ENCODE measurements at regions not wholly inside any gene's neighbourhood (a gene's known extent, or its start where the extent isn't known, plus 50 kb on each side); places are given as distances from the start of the nearest gene placed in this dataset.

GRCh38 chr4:11497212-11497806 is 68.6 kb upstream of the HS3ST1 start:
- H3K4me2 ChIP-seq (replicated peaks; ENCODE audit: extremely low read depth, low read length, poor library complexity, severe bottlenecking) = no peak overlapping the region
- peaks cover 21% of the 10 kb centered on the region for H3K4me1 Mint-ChIP-seq
- no peaks in the 10 kb centered on the region for H3K36me3 Mint-ChIP-seq
- WGBS (ENCODE audit: insufficient coverage) = no CpG with 5 or more reads among the region's 1 CpG
- peaks cover 0 to 3% (median 0%) of the 10 kb centered on the region in 3 donors for H3K27me3 Mint-ChIP-seq (ENCODE audit: low read depth in 3 of 3)
- H3K36me3 ChIP-seq (replicated peaks in 1 of 2; ENCODE audit: control insufficient read depth in 1 of 2, insufficient read depth in 2 of 2, low read length in 2 of 2) = no peaks in the 10 kb centered on the region
- H3K4me1 ChIP-seq (ENCODE audit: control insufficient read depth in 1 of 2, insufficient read depth in 2 of 2, low read length in 2 of 2) = peaks cover 3 to 9% of the 10 kb centered on the region in 2 donors
- H3K27ac ChIP-seq (ENCODE audit: low read depth in 1 of 2, low read length in 2 of 2) = no peak overlapping the region
- H3K79me2 ChIP-seq (ENCODE audit: insufficient read depth, low read length) = no peaks in the 10 kb centered on the region
- H3K9ac ChIP-seq (ENCODE audit: insufficient read depth, low read length, poor library complexity, severe bottlenecking) = no peak overlapping the region
- H3K9me3 Mint-ChIP-seq = peaks cover 0 to 6% (median 3%) of the 10 kb centered on the region in 7 donors
- intact Hi-C loops (cut with micrococcal nuclease) = no loop called here
- no peaks in the 10 kb centered on the region for H3K9me3 ChIP-seq (replicated peaks in 1 of 2; ENCODE audit: control insufficient read depth in 1 of 2, insufficient read depth in 1 of 2, low read length in 2 of 2)
- H3K4me3 Mint-ChIP-seq = no peak overlapping the region
- H3K4me3 ChIP-seq (replicated peaks in 1 of 3; ENCODE audit: low read depth in 2 of 3, low read length in 3 of 3) = no peak overlapping the region
- DNase-seq = peak; percentile 46 to 54 (median 52)
- no peaks in the 10 kb centered on the region for H3K27me3 ChIP-seq (ENCODE audit: control insufficient read depth in 2 of 2, insufficient read depth in 2 of 2, low read length in 2 of 2)
- peak; percentile 49 for TF ChIP-seq CTCF (IDR thresholded peaks at IDR 0.05)
- no peaks in the 10 kb centered on the region for H4K20me1 ChIP-seq (ENCODE audit: insufficient read depth, low read length)
- H2AFZ ChIP-seq (ENCODE audit: insufficient read depth, low read depth, low read length, poor library complexity, severe bottlenecking) = no peak overlapping the region
- peak overlapping the region in 4 of 7 donors; percentile 8 to 76 (median 24) for H3K27ac Mint-ChIP-seq

- no peak for DNase-seq
- no peaks in the 10 kb centered on the region for H3K36me3 ChIP-seq (replicated peaks in 1 of 2; ENCODE audit: control insufficient read depth in 1 of 2, insufficient read depth in 2 of 2, low read length in 2 of 2)
- no peak overlapping the region for H3K4me3 ChIP-seq (replicated peaks in 1 of 3; ENCODE audit: low read depth in 2 of 3, low read length in 3 of 3)
- peaks cover 21% of the 10 kb centered on the region for H3K4me1 Mint-ChIP-seq
- H2AFZ ChIP-seq (ENCODE audit: insufficient read depth, low read depth, low read length, poor library complexity, severe bottlenecking) = no peak overlapping the region
- no peaks in the 10 kb centered on the region for H3K9me3 ChIP-seq (replicated peaks in 1 of 2; ENCODE audit: control insufficient read depth in 1 of 2, insufficient read depth in 1 of 2, low read length in 2 of 2)
- H3K79me2 ChIP-seq (ENCODE audit: insufficient read depth, low read length) = no peaks in the 10 kb centered on the region
- peaks cover 3 to 9% of the 10 kb centered on the region in 2 donors for H3K4me1 ChIP-seq (ENCODE audit: control insufficient read depth in 1 of 2, insufficient read depth in 2 of 2, low read length in 2 of 2)
- H3K9me3 Mint-ChIP-seq = peaks cover 0 to 4% (median 3%) of the 10 kb centered on the region in 7 donors
- H4K20me1 ChIP-seq (ENCODE audit: insufficient read depth, low read length) = no peaks in the 10 kb centered on the region
- no peak overlapping the region for H3K4me3 Mint-ChIP-seq
- H3K27ac Mint-ChIP-seq = peak overlapping the region in 3 of 7 donors; percentile 50 to 84 (median 57)
- TF ChIP-seq CTCF (IDR thresholded peaks at IDR 0.05) = no peak
- intact Hi-C loops (cut with micrococcal nuclease) = no loop called here
- no peaks in the 10 kb centered on the region for H3K27me3 ChIP-seq (ENCODE audit: control insufficient read depth in 2 of 2, insufficient read depth in 2 of 2, low read length in 2 of 2)
- no peak overlapping the region for H3K9ac ChIP-seq (ENCODE audit: insufficient read depth, low read length, poor library complexity, severe bottlenecking)
- WGBS (ENCODE audit: insufficient coverage) = 100% methylated on average over 5 of the region's 7 CpGs
- peaks cover 0 to 2% (median 0%) of the 10 kb centered on the region in 3 donors for H3K27me3 Mint-ChIP-seq (ENCODE audit: low read depth in 3 of 3)
- H3K27ac ChIP-seq (ENCODE audit: low read depth in 1 of 2, low read length in 2 of 2) = no peak overlapping the region
- no peak overlapping the region for H3K4me2 ChIP-seq (replicated peaks; ENCODE audit: extremely low read depth, low read length, poor library complexity, severe bottlenecking)
- H3K36me3 Mint-ChIP-seq = no peaks in the 10 kb centered on the region
Observed at GRCh38 chr4:11496351-11496829, 67.7 kb upstream of the HS3ST1 start.
